ENCODE measurements at regions not wholly inside any gene's neighbourhood (a gene's known extent, or its start where the extent isn't known, plus 50 kb on each side); places are given as distances from the start of the nearest gene placed in this dataset.
"Not testable (repeated sequence)": the region's sequence is repeated elsewhere in the genome, so short reads cannot be mapped to it uniquely, and the experiment has no call there.

DNA sequence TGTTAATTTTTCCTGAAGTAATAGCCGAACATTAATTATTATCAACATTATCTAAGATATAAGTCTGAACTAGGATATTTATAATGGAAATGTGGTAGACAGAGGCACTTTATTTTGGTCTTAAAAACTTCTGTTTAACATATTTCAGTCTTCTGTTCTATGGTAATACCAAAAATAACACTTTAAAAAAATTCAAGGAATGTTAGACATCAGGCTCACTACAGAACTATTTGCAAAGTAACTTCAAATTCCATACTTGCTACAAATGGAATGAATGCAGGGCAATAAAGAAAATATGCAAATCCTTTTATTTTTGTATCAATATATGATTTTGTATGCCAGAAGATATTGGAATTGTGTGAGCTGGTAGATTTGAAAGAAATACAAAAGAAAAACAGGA, 345.5 kb upstream of the DSEL start:
- DNase-seq (ENCODE audit: low spot score), result no peak

DNA sequence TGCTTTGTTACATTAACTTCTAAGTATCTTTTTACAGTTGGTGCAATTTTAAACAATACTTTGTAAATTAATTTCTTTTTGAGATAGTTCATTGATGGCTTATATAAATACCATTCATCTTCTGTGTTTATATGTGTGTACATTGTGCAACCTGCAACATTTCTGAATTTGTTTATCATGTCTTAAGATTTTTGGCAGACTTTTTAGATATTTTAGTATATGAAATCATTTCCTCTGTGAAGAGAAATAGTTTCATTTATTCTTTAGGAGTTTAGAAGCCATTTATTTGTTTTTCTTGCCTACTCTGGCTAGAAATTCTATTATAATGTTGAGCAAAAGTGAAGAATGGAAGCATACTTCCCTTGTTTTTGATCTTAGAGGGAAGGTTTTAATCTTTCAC, 337.8 kb upstream of the DSEL start:
- DNase-seq (ENCODE audit: low spot score), result no peak

DNA sequence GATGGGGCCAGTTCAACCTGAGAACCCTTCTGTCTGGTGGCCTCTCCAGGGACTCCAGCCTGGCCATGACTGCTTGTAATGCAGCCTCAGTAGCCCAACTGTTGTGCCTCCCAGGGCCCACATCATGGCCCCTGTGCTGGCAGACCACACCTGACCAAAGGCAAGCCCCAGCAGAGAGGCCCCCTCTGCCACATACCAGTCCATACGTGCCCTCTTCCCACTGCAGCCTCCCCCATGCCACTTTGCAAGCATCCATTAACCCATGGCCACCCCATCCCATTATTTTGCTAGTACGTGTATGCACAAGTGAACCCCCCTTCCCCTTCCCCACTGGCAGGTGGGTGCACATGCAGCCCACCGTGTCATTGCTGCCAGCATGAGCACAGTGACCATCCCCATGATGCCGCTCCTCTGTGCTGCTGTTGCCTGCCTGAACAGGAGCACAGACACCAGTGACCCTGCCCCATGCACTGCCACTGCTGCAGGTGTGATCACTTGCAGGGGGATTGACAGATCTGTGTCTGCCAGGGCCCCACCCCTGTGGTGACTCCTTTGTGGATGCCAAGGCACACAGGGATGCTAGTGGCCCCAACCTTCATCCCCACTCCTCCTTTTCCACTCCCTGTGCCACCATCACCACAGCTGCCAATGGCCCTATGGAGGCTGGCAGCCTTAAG, 330.0 kb upstream of the DSEL start:
- no peak for DNase-seq (ENCODE audit: low spot score)

DNA sequence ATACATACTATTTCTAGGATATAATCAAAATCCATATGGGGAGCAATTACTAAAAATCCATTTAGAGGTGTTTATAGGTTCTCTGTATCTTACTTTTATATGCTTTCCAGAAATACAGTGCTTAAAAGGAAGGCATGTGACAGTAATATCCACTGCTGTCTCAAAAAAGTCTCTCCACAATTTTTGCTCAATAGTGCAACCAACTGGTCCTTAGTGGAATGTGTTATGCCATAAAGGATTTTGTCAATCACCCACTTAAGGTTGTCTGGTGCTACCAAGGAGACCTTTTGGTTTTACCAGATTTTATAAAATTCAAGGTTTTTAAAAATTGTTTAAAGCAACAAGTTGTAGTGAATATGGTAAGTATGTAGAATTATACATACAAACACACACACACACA, 328.5 kb upstream of the DSEL start:
- DNase-seq (ENCODE audit: low spot score), result no peak

DNA sequence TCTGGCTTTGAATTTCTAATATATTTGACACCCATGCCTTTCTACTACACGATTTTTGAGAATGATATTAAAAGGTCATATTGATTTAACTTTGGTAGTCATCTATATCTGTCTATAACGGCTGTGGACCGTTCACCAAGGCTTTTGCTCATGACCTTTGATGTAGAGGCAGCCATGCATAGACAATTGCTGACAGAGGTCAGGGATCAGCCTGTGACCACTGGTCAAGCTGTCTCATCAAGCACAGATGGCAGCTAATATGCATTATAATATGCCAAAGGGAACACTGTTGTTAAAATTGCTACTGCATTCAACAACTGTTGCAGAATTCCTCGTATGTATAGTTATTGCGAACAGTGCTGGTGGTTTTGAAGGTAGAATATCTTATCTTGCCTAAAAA, 323.9 kb upstream of the DSEL start:
- DNase-seq (ENCODE audit: low spot score), result no peak

DNA sequence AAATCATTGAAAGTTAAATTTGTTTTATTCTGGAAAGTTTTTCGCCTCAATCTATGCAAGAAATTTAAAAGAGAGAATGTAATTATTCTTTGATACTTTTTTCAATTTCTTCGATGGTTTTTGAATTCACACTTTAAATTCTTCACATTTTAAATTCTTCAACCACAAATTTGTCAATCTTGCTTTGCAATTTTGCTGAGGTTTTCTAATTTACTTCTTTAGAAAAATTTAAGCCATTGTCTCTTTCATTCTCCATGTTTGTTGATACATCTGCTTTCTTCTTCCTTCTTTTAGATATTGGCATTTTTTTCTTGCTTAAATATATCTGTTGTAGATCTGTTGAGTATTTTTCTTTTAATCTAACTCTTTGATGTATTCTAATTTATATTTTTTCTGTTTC, 301.9 kb upstream of the DSEL start:
- no peak for DNase-seq (ENCODE audit: low spot score)

DNA sequence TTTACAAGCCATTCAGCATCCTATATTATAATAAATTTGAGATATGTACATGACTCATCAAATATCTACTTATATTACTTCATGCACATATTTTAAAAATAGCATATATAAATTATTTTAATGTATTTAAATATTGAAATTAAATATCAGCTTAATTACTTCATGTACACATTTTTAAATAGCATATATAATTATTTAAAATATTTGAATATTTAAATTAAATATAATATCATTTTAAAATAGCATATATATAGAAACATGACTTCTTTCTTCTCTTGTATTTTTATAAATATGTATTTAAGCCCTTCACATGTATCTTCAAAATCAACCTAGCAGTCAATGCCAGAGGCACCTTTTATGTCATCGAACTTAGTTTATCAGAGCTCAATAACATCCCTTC, 298.8 kb upstream of the DSEL start:
- no peak for DNase-seq (ENCODE audit: low spot score)

DNA sequence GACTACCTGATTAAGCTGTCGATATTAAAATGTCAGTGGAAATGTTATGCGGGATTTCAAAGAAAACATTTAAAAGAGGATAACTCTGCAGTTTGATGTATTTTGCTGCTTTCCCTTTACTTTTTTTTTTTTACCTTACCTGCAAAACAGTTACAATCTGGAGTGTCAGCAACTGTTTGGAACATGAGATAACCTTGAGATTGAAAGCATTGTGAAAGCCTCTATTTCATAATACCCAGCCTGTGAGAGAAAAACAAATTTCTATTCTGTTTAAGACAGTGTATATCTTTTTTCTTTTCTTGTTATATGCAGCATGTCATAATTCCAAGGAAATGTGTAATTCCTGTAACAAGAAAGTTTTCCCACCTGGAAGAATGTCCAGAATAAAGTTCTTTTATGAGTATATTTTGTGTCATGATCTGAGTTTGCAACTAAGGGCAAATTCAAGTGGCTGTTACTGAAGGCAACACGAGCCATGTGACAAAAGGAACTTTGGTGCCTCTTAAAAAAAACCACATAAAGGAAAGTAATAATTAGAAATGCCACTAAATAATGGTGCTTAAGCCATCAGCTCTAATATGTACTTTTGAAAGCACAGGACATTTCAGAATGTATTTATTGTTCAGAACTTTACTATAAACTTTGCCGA, 297.0 kb upstream of the DSEL start:
- no peak for DNase-seq (ENCODE audit: low spot score)

DNA sequence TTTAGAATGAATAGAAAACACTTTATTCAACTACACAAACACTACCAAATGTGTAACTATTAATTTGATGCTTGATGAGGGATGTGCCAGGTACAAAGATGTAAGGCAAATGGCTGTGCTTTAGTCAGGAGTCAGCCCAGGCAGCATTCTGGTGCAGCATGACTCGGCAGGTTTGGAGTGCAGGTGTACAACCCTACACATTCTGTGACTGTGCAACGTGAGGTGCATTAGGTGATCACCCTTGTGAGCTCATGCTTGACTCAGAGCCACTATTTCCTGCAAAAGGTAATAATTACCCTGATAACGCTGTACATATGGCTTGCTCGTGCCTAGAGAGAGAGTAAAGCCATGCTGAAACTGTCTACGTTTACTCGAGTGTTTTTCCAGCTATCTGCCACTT, 288.7 kb upstream of the DSEL start:
- DNase-seq (ENCODE audit: low spot score), result no peak

DNA sequence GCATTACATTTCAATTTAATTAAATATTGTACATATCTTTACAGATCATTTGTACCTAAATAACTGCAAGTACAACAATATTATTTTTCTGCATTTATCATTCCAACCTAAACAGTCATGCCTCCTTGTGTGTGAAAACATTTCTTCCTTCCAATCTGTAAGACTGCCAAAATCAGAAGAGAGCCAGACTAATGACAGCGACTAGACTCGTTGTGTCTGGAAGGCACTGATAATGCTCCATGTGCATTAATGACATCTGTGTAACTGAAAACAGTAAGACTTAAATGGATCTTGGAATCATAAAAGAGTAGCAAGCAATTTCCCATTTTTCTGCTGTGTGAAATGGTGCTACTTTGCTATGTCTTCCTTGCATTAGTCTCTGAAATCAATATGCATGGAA, 278.0 kb upstream of the DSEL start:
- DNase-seq (ENCODE audit: low spot score), result no peak

DNA sequence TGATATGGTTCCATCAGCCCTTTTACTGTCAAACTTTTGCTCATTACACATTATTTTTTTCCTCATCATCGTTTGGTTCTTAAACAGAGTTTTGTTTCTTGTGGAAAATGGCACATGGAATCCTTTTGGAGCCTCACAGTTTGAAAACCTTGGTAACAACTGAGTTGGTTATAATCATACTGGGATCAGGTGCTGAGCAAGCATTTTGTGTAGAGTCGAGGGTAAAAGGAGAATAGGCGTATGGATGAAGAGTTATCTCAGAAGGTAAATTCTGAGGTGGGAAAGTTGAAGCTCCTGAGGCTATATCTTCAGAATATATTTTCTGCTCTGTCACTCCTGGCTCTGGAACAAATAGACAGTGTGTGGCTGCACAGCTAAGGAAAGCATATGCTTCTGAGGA, 274.0 kb upstream of the DSEL start:
- DNase-seq (ENCODE audit: low spot score), result no peak

DNA sequence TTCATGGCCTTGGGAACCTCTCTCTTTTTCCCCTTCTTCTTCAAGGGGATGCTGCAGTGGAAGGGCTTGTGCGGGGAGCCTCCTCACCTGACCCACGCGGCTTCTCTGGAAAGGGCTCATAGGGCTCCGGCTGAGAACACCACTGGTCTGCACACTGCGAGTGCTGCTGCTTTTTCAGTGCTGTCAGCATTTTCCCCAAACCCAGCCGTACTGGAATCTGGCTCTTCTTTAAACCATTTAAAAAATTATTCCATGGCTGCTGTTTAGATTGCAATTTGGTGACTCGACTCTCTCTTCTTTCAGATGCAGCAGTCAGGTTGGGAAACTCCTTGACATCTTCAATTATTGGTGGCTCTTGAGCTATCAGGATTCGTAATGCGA, 272.6 kb upstream of the DSEL start:
- no peak for DNase-seq (ENCODE audit: low spot score)

DNA sequence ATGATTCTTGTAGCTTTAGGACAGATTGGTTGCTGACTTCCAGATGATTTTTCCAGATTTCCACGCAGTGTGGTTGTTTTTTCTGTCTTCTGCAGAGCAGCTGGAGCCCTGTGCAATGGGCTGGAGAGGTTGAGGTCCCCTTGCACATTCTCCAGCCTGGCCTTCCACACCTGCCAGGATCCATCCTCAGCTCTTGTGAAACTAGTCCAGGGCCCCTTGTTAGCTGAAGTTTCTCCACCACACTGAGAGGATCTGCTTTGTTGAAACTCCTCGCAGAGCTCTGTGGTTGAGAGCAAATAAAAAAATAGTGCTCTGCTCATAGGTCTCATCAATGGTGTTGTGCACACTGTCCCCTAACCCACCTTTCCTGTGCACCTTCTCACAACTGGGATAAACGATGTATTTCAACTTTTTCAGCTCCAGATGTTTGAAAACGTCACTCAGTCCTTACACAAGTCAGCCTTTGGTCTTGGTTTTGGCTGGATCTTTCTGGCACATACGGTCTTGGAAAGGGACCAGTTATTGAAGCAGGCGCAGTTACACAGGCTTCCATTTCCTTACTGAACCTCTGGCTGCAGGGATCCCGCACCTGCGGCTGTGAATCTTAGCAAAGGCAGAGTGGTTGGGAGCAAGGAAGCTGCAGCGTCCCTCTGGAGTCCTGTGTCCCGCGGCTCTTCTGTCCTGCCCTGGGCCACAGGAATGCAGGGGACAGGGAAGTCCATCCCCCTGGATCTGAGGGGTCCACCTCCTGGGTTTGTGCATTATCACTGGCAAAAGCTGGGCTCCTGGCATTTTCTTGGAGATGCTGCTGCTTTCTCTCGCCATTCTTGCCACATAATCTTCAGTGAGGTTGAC, 272.0 kb upstream of the DSEL start:
- DNase-seq (ENCODE audit: low spot score), result no peak

DNA sequence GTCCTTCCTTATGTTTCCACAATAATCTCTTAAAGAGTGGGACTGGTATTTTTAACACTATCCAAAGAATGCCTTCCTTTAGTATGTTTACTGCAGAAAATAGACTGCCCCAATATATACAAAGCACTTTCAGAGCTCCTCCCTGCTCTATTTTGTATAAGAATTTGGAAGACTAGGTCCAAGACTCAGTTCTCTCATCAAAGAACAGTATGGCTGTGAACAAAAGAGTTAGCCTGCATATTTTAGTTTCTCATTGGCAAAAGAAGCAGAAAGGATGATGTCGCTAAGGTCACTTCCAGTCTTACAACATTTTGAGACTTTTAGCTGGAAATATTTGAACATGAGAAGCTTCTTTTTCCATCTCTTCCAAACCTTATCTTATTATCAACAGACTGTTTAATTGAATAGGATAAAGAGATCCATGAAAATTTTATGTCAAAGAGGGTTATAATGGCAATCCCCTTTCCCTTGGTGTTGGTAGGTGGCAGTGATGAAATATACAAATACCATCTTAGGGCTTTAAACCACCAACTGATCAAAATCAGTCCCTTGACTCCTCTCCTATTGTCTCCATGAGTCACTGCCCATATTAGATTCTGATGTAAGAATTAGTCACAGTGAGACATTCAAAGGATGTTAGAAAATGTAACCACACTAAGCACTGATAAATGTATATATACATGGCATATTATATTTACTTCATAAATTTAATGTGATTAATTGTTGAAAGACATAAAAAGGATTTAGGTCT, 266.9 kb upstream of the DSEL start:
- no peak for DNase-seq (ENCODE audit: low spot score)

DNA sequence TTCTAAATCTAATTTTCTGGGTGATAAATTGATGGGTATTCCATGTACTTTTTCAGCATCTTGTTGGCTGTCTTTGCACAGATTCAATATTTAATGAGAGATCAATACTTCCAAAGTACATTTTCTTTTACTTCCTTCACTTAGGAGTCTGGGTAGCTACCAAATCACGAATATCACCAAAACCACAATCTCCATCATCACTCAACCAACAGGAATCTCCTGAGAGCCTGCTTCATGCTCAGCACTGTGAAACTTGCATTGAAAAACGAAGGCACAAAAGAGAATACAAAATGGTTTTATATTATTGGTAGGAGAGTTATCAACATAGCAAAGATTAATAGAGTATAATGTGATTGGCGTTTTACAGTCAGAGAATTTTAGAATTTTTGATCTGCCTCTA, 261.5 kb upstream of the DSEL start:
- DNase-seq (ENCODE audit: low spot score), result no peak

DNA sequence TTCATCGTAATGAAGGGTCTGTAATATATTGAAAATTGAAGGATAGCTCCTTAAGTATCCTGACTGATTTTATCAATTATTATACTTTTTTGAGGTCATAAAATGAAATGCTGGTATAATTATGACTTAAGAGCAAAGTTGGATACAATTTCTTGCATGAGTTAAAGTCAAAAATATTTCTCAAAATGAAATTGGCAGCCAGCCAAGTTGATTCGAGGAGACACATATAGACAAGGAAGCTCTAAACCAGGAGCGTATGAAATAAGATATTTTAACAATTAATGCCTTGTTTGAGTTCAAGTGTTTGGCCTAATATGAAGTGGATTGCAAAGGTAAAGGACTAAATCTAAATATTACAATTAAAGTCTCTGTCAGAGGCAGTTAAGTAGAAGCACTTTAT, 260.4 kb upstream of the DSEL start:
- DNase-seq (ENCODE audit: low spot score), result no peak

DNA sequence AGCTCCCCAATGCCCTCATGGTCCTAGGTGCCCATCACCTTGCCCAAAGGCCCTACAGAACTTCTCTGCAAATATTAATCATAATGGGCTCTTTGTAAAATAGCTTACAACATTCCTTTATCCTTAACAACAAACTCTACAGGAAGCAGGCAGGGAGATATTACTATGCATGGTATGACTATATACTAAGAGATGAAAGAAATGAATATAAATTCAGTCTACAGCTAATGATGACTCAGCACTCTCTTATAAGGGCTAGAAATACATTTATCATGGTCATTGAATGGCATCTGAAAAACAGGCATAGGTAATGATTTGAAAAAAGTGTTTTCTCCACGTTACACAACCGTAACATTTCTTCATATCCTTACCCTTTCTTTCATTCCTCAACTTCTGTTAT, 254.8 kb upstream of the DSEL start:
- DNase-seq (ENCODE audit: low spot score), result no peak

DNA sequence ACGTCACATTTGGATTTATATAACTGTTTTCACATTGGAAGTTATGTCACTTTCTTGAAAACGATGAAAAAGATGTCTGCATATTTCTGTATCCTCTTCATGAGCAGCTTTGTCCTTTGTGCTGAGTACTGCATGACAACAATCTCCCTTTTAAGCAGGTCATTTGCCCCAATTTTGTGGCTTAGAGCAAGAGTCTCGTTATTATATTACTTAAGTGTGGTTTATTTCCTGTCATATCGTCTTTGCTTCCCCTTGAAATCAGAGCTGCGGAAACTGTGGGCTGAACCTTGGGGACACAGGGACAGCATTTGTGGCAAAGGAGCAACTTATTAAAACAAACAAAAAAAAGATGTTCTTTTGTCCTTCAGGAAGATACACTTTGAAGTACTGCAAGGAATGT, 254.0 kb upstream of the DSEL start:
- no peak for DNase-seq (ENCODE audit: low spot score)

DNA sequence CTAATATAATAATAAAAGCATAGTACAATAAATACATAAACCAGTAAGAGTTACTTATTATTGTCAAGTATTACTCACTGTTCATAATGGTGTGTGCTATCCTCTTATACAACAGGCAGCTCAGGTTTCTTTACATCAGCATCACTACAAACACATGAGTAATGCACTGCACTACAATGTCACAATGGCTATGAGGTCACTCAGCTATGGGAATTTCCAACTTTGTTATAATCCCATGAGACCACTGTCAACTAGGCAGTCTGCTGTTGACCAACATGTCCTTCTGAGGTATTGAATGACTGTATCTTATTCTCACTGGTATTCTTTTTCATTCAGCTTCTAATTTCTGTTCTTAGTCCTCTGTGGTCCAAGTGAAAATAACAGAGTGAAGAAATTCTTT, 250.4 kb upstream of the DSEL start:
- no peak for DNase-seq (ENCODE audit: low spot score)

DNA sequence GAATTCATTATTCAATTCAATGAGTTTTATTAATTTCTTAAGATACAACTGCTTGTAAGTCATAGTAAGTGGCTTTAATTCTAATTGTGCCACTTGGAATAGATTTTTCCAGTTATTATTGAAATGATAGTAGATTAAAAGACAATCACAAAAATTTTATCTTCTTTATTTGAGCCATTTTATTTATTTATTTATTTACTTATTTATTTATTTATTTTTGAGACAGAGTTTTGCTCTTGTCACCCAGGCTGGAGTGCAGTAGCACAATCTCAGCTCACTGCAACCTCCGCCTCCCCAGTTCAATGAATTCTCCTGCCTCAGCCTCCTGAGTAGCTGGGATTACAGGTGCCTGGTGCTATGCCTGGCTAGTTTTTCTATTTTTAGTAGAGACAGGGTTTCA, 235.7 kb upstream of the DSEL start:
- DNase-seq (ENCODE audit: low spot score), result not testable (repeated sequence)

DNA sequence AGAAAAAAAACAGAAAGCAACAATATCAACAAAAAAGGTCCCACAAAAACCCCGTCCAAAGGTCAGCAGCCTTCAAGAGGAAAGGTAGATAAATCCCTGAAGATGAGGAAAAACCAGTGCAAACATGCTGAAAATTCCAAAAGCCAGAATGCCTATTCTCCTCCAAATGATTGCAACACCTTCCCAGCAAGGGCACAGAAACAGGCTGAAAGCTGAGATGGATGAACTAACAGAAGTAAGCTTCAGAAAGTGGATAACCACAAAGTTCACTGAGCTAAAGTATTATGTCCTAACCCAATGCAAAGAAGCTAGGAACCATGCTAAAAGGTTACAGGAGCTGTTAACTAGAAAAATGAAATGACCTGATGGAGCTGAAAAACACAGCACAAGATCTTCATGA, 226.4 kb upstream of the DSEL start:
- no peak for DNase-seq (ENCODE audit: low spot score)

DNA sequence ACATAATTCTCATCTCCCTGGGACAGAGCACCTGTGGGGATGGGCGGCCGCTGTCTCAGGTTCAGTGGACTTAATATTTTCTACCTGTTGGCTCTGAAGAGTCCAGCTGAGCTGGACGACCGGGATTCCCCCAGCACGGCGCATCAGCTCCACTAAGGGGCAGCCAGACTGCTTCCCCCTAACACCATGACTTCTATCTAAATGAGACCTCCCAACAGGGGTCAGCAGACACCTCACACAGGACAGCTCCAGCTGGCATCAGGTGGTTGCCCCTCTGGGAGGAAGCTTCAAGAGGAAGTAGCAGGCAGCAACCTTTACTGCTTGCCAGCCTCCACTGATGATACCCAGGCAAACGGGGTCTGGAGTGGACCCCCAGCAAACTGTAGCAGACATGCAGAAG, 226.0 kb upstream of the DSEL start:
- no peak for DNase-seq (ENCODE audit: low spot score)

DNA sequence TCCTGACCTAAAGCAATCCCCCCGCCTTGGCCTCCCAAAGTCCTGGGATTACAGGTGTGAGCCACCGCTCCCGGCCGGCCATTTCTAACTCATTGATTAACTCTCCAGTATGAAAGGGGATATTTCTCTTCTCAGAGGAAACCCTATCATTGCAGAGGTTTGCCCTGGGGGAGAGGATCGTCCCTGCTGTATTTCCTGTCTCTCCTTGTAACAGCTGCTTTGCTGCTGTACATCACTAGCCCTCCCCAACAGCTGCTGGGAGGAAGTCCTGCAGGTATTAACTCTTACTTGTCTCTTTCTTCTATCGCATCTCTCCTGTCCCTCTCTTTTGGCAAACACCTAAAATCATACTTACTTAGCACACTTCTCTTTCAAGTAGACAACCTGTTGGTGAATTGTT, 219.0 kb upstream of the DSEL start:
- DNase-seq (ENCODE audit: low spot score), result no peak
